GM10266 (cell line): ENCODE measurements at regions not wholly inside any gene's neighbourhood (a gene's known extent, or its start where the extent isn't known, plus 50 kb on each side); places are given as distances from the start of the nearest gene placed in this dataset.

Source experiments
- DNase-seq: peaks from one replicate; pipeline ENCODE4 v3.0.0; 2012; ENCODE audit errors: extremely low spot score
- CTCF ChIP-seq: IDR thresholded peaks from 2 replicates; pipeline ENCODE4 v1.5.1; 2012; ENCODE audit warnings: mild to moderate bottlenecking, low read depth; ENCODE audit not compliant: control insufficient read depth, insufficient read depth; ENCODE audit errors: missing control alignments

GRCh38 chr2:145302451-145302850 is 782.5 kb upstream of the ZEB2 start:
- no peak for DNase-seq
- no peak for TF ChIP-seq CTCF

- no peak for TF ChIP-seq CTCF
- DNase-seq = no peak
Observed at GRCh38 chr2:145299368-145299767, 779.4 kb upstream of the ZEB2 start.

GRCh38 chr2:145292166-145292565 is 772.2 kb upstream of the ZEB2 start:
- no peak for TF ChIP-seq CTCF
- no peak for DNase-seq

GRCh38 chr2:145290986-145291385 is 771.1 kb upstream of the ZEB2 start:
- no peak for TF ChIP-seq CTCF
- no peak for DNase-seq

GRCh38 chr2:145289946-145290345 is 770.0 kb upstream of the ZEB2 start:
- no peak for TF ChIP-seq CTCF
- no peak for DNase-seq

GRCh38 chr2:145288650-145289496 is 769.0 kb upstream of the ZEB2 start:
- DNase-seq = no peak
- no peak for TF ChIP-seq CTCF

GRCh38 chr2:145287736-145288135 is 767.8 kb upstream of the ZEB2 start:
- TF ChIP-seq CTCF = no peak
- no peak for DNase-seq
